Suppressor macrophage (primary cell): ENCODE measurements at regions not wholly inside any gene's neighbourhood (a gene's known extent, or its start where the extent isn't known, plus 50 kb on each side); places are given as distances from the start of the nearest gene placed in this dataset.

Source experiments
- DNase-seq, 4 experiments: peaks; one replicate each; pipeline ENCODE4 v3.0.0-alpha.2; 2020 to 2022

DNA sequence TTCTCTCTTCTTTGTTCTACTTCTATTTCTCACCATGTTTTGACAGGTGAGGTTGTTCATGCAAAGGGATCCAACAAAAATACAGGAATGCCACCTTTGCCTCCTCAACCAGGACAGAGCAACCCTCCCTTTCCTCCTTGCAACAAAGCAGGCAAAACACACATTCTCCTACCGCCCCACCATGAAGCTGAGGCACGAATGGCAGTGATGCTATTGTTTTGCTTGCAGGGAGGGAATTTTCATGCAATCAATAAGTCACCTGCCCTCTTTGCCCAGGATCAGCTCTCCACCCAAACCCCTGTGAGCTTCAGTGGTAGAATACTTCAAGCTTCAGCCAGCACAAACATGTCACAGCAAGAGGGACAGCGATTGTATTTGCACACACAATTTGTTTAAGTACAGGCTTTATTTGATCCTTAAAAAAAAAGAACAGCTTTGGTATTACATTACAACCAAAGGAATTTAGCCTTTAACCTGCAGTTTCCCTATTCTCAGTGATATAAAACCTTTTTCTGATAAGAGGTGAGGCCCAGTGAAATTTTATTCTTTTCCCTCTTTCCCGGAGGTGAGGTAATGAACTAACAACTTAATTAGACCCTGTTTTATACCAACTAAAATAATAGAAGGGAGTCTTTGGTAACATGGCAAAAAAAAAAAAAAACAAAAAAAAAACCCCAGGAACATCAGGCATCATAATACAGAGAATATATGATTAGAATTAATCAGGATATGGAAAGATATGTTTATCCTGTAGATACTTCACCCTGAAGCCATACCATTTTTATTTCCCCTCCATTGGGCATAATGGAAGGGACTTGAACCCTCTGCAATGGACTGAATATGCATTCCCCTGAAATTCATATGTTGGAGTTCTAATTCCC, 87.0 kb upstream of the EEA1 start:
- DNase-seq = no peak

GRCh38 chr12:93016752-93017350, 87.8 kb upstream of the EEA1 start:
- no peak for DNase-seq

GRCh38 chr12:93018610-93019009, 89.5 kb upstream of the EEA1 start:
- DNase-seq = no peak

- DNase-seq = no peak
Measured at GRCh38 chr12:93019212-93019927, 90.3 kb upstream of the EEA1 start.

DNA sequence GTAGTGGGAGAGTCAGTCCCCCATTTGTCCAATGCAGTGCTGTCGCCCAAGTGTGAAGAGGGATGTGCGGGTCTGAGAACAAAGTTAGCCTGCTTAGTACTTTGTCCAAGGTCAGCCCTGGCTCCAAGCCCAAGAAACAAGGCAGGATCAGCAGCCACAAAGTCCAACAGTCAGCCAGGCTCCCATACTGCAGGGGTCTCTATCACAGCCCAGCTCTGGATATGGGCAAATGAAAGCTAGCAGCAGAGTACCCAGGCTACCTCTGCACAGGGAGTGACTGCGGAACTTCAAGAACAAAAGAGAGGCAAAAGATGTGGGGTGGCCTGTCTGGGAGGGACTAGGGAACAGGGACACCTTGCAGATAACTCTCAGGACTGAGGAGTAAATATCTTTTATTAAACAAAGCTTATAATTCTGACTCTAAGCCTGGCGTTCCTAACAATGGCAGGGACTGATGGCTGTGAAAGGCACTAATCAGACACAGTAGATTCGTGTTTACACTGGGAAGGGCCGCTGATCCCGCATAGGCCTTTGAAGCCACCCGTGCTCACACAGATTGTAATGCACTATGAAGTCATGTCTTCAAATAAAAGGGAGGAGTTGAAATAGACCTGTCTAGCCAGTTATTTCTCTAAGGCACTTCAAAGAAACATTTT, 91.0 kb upstream of the EEA1 start:
- DNase-seq = no peak

DNA sequence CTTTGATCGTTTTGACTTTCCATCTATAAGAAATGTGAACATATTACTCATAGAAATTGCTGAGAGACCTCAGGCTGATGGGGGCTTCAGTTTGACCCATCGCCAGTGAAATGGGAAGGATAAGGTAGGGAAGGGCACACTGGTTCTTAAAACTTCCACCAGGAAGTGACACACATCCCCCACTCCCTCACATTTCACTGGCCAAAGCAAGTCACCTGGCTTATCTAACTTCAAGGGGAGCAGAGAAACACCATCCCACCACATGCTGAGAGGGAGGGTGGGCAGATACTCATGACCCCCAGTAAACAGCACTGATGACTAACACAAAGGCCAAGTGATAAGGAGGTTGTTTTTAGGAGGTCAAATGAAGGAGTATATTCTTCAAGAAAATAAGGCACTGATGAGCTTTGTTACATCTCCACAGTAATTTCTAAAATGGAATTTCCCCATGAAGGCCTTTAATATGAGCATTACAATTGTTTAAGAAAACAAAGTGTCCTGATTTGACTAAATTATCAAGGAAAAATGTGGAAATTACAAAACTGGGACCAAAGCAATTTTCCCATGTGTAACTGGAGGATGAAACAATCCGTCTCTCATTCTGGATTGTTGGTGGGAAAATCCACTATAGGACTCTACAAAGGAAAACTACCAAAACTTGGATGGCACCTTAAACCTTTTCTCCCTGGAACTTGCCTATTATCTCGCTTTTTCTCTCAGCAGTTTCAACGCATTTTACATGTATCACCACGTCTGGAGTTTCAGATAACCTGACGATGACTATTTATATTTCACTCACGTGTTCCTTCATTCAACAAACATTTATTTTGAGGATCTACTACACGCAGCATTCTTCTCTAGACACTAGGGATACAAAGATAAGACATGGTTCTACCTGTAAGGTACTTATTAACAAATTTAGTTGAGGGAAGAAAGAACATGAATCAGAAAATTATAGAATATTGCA, 91.8 kb upstream of the EEA1 start:
- no peak for DNase-seq

GRCh38 chr12:93022603-93023340, 93.7 kb upstream of the EEA1 start:
- no peak for DNase-seq

GRCh38 chr12:93025145-93026103, 96.3 kb upstream of the EEA1 start:
- DNase-seq = peak; percentile 30 to 58 (median 46)

GRCh38 chr12:93027041-93027440, 97.9 kb upstream of the EEA1 start:
- DNase-seq = no peak

- no peak for DNase-seq
Measured at GRCh38 chr12:93029091-93029490, 100.0 kb upstream of the EEA1 start.

- DNase-seq = no peak
Measured at GRCh38 chr12:93031028-93031427, 101.9 kb upstream of the EEA1 start.

DNA sequence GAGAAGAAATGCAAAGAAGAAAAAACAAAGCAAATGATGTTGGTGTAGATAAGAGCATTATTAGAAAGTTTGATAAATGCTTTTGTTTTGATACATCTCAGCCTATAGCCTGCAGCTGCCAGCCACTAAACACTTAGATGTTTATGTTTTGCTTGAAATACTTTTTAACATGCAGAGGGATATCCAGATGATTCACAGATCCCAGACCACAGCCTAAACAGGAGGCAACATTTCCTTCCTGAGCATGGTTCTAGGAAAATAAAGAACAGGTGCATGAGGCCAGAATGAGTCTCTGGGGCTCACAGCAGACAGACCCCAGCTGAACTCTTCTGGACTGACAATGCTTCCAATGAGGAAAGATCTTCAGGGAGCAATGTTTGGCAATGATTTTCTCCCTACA, 103.7 kb upstream of the EEA1 start:
- DNase-seq = no peak

DNA sequence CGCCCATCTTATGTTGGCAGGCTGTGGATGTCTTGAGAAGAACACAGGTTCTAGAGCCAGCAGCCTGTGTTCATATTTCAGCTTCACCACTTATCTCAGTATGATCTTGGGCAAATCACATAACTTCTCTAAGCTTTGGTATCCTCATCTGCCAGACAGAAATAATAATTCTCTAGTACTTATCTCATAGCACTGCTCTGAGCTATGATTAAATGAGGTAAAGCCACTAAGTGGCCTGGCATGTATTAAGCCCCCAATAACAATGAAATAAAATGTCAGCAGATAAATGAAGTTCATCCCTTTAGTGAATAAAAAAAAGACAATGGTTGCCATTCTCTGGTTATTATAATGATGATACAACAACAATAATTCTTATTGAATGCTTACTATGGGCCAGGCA, 104.9 kb upstream of the EEA1 start:
- no peak for DNase-seq

GRCh38 chr12:93039062-93039461, 110.0 kb upstream of the EEA1 start:
- no peak for DNase-seq

- DNase-seq = no peak
Measured at GRCh38 chr12:93039930-93040329, 110.8 kb upstream of the EEA1 start.

DNA sequence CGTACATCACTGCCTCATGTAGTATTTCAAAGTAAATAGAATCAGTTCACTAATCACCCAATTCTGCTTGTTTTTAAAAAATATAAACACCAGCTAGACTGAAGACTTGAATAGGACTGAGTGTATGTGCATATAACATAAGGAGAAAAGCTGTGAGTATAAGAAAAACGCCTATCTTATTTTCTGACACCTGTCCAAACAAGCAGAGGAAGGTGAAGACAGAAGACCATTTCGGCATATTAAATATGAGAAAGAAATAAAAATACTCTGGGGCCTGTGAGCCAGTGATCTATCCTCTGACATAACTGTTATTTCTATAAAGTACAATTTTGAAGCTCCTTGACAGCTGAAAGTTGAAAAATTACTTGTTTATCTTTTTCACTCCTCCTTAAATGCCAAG, 111.3 kb upstream of the EEA1 start:
- DNase-seq = no peak

GRCh38 chr12:93041416-93041815, 112.3 kb upstream of the EEA1 start:
- no peak for DNase-seq

- DNase-seq = no peak
Measured at GRCh38 chr12:93042283-93042682, 113.2 kb upstream of the EEA1 start.

DNA sequence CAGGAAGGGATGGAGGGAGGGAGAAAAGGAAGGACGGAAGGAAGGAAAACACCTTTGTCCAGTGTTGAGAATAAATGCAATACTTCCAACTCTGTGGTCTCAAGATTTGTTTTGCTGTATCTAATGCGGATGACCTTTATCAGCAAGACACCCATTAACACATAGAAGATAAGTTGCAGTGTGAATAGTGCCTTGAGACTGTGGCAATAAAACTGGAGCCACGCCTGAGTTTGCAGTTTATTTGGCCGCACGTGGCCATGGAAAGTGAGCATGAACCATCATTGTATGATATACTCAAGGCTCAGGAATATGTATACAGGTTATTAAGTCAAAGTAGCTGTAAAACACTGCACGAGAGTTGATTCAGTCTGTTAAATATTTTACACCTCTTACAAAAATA, 113.6 kb upstream of the EEA1 start:
- no peak for DNase-seq
